Superior temporal gyrus (tissue), 1 donor: ENCODE measurements at regions not wholly inside any gene's neighbourhood (a gene's known extent, or its start where the extent isn't known, plus 50 kb on each side); places are given as distances from the start of the nearest gene placed in this dataset.
"Not testable (repeated sequence)": the region's sequence is repeated elsewhere in the genome, so short reads cannot be mapped to it uniquely, and the experiment has no call there.

Experiments used
- DNase-seq: peaks from one replicate; pipeline ENCODE4 v3.0.0-alpha.2; 2016; ENCODE audit errors: extremely low spot score

GRCh38 chr12:54713876-54714275, 65.7 kb upstream of the DCD start:
- DNase-seq = not testable (repeated sequence)

GRCh38 chr12:54711669-54712068, 63.5 kb upstream of the DCD start:
- no peak for DNase-seq

GRCh38 chr12:54708826-54709225, 60.7 kb upstream of the DCD start:
- DNase-seq = no peak

GRCh38 chr12:54704202-54704601, 56.0 kb upstream of the DCD start:
- no peak for DNase-seq

- peak; percentile 84 for DNase-seq
Measured at GRCh38 chr12:54701940-54702592, 53.9 kb upstream of the DCD start.

- DNase-seq = no peak
Measured at GRCh38 chr12:54700849-54701248, 52.7 kb upstream of the DCD start.

- no peak for DNase-seq
Measured at GRCh38 chr12:54700301-54700700, 52.1 kb upstream of the DCD start.
